Type B pancreatic cell (in vitro differentiated cells): ENCODE measurements at regions not wholly inside any gene's neighbourhood (a gene's known extent, or its start where the extent isn't known, plus 50 kb on each side); places are given as distances from the start of the nearest gene placed in this dataset.

Experiments used
- DNase-seq: peaks from one replicate; pipeline ENCODE4 v3.0.0; 2021; ENCODE audit warnings: mixed read lengths; ENCODE audit not compliant: unreplicated experiment; ENCODE audit errors: extremely low spot score
- H3K27ac Mint-ChIP-seq: 2 replicates; pipeline ENCODE4 v1.8.0; 2021; ENCODE audit warnings: mild to moderate bottlenecking, mixed read lengths
- H3K27me3 Mint-ChIP-seq: 2 replicates; pipeline ENCODE4 v1.8.0; 2021; ENCODE audit warnings: mixed read lengths
- H3K36me3 Mint-ChIP-seq: 2 replicates; pipeline ENCODE4 v1.8.0; 2021; ENCODE audit warnings: mixed read lengths
- H3K4me1 Mint-ChIP-seq: one replicate; pipeline ENCODE4 v1.8.0; 2021; ENCODE audit warnings: mixed read lengths; ENCODE audit not compliant: unreplicated experiment
- H3K4me3 Mint-ChIP-seq: 2 replicates; pipeline ENCODE4 v1.8.0; 2021; ENCODE audit warnings: mild to moderate bottlenecking, mixed read lengths
- H3K9me3 Mint-ChIP-seq: 2 replicates; pipeline ENCODE4 v1.8.0; 2021; ENCODE audit warnings: mixed read lengths
- TF ChIP-seq, protein P1 (sequence below): fragments of 200-600 bp; sonication (generic); conservative IDR thresholded peaks from 2 replicates; pipeline ENCODE4 v1.5.0; 2021; ENCODE audit warnings: antibody characterized with exemption, mild to moderate bottlenecking

DNA sequence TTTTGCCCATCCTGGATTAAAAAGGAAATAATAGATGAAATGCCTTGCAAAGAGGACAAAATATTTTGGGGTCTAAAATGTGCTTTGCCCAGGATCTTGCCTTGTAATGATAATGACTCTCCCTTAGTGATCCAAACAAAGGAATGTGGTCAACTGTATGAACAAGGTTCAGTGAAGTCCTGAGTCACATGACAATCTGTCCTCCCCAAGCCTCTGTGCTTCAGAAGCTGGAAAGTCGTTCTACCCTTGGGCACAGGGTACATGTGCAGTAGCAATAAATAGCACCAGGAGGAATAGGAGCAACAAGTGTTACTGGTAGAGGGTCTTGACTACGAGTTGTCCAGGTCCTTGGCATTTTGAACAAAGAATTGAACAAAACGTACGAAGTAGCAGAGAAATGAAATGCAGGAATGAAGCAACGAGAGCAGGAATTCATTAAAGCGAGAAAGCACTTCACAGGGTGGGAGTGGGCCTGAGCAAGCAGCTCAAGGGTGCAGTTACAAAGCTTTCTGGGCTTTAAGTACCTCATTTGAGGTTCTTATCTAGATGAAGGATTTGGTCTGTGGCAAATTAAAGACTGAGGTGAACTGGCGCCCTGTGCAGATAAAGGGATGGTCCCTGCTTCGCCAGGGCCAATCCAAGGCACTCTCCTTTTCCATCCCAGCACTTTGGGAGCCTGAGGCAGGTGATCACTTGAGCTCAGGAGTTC is 65.8 kb downstream of the RESF1 start:
- DNase-seq, result no peak
- no peaks in the 10 kb centered on the region for H3K4me1 Mint-ChIP-seq
- H3K9me3 Mint-ChIP-seq, result peaks cover 3% of the 10 kb centered on the region
- H3K27me3 Mint-ChIP-seq, result no peaks in the 10 kb centered on the region
- no peak overlapping the region for H3K4me3 Mint-ChIP-seq
- H3K27ac Mint-ChIP-seq, result no peak overlapping the region
- peaks cover 3% of the 10 kb centered on the region for H3K36me3 Mint-ChIP-seq
- TF ChIP-seq, protein P1, sequence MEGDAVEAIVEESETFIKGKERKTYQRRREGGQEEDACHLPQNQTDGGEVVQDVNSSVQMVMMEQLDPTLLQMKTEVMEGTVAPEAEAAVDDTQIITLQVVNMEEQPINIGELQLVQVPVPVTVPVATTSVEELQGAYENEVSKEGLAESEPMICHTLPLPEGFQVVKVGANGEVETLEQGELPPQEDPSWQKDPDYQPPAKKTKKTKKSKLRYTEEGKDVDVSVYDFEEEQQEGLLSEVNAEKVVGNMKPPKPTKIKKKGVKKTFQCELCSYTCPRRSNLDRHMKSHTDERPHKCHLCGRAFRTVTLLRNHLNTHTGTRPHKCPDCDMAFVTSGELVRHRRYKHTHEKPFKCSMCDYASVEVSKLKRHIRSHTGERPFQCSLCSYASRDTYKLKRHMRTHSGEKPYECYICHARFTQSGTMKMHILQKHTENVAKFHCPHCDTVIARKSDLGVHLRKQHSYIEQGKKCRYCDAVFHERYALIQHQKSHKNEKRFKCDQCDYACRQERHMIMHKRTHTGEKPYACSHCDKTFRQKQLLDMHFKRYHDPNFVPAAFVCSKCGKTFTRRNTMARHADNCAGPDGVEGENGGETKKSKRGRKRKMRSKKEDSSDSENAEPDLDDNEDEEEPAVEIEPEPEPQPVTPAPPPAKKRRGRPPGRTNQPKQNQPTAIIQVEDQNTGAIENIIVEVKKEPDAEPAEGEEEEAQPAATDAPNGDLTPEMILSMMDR, result no peak

DNA sequence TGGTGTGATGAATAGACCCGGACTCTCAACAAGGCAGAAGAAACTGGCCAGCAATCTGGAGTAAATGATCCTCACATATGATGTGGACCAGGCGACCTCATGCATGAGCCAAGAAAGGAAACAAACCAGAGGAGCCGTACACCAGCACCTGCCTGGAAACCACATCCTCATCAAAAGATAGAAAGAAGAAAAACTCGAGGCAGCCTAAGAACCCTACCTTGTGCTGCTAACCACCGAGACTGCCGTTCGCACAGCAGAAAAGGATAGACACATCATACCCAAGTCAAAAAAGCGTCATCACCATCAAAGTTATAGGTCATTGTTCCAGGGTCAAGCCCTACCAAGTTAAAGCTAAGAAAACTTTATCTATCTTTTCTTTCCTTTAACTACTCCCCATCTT is 66.7 kb downstream of the RESF1 start:
- peaks cover 3% of the 10 kb centered on the region for H3K36me3 Mint-ChIP-seq
- H3K4me1 Mint-ChIP-seq, result peaks cover under 1% of the 10 kb centered on the region
- TF ChIP-seq, protein P1, result no peak
- no peak overlapping the region for H3K4me3 Mint-ChIP-seq
- no peaks in the 10 kb centered on the region for H3K27me3 Mint-ChIP-seq
- H3K27ac Mint-ChIP-seq, result no peak overlapping the region
- peaks cover 3% of the 10 kb centered on the region for H3K9me3 Mint-ChIP-seq
- no peak for DNase-seq

DNA sequence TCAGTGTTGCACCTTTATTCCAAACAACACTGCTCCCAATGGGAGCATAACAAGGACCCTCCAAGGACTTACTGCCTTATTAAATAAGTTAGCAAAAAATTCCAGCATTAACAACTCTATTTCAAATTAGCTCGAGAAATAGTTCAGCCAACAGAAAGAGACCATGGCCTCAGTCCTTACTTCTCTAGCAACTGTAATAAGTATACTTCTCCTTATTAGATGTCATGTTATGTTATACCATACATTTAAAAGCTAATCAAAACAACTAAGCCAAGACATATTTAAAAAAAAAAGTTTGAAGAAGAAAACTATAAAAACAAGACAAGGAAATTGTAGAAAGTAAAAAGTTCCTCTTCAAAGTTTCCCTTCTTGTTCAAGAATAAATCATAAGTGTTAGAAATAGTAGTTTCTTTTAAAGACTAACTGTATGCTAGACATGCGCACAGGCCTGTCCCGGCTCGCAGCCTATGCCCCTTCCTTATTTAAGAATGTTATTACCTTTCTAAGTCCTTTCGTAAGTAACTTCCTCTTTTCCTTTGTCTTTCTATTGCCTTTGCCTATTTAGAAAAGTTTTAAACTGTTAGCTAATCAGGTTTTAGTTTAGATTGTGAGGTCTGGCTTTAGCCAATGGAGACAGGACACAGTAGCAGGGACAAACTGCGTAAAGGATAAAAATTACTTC is 68.6 kb downstream of the RESF1 start:
- no peak for DNase-seq
- TF ChIP-seq, protein P1, result no peak
- Mint-ChIP-seq H3K9me3 (peaks cover 3% of the 10 kb centered on the region), H3K27ac (no peak overlapping the region), H3K36me3 (peaks cover 3% of the 10 kb centered on the region), H3K4me1 (peaks cover 13% of the 10 kb centered on the region), H3K27me3 (peaks cover 4% of the 10 kb centered on the region), H3K4me3 (no peak overlapping the region)

DNA sequence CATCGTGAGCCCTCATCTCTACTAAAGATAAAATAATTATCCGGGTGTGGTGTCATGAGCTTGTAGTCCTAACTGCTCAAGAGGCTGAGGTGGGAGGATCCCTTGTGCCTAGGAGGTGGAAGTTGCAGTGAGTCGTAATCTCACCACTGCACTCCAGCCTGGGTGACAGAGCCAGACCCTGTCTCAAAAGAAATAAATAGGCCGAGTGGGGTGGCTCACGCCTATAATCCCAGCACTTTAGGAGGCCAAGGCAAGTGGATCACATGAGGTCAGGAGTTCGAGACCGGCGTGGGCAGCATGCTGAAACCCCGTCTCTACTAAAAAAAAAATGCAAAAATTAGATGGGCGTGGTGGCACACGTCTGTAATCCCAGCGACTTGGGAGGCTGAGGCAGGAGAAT is 70.9 kb downstream of the RESF1 start:
- peaks cover 10% of the 10 kb centered on the region for H3K27me3 Mint-ChIP-seq
- H3K4me3 Mint-ChIP-seq, result no peak overlapping the region
- H3K9me3 Mint-ChIP-seq, result peaks cover 3% of the 10 kb centered on the region
- peaks cover 3% of the 10 kb centered on the region for H3K36me3 Mint-ChIP-seq
- TF ChIP-seq, protein P1, result no peak
- no peak overlapping the region for H3K27ac Mint-ChIP-seq
- H3K4me1 Mint-ChIP-seq, result peaks cover 21% of the 10 kb centered on the region
- no peak for DNase-seq

DNA sequence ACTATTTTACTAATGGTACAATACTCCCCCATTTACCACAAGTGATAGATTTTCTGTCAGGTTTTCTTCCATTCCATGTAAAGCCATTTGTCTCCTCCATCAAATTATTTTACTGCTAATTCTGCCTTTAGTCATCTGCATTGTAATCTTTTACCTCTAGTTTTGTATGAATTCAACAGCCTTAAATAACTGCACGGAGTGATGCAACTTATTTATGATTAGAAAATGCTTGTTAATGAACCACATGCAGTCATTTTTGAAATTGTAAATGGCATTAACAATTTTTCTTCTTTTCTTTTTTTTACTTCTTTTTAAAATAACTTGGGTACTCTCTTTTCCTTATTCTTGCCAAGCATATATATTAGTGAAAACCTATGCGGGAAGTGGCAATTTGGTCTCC is 71.5 kb downstream of the RESF1 start:
- peaks cover 10% of the 10 kb centered on the region for H3K27me3 Mint-ChIP-seq
- TF ChIP-seq, protein P1, result no peak
- peaks cover 3% of the 10 kb centered on the region for H3K9me3 Mint-ChIP-seq
- no peak for DNase-seq
- H3K4me1 Mint-ChIP-seq, result peaks cover 21% of the 10 kb centered on the region
- H3K27ac Mint-ChIP-seq, result no peak overlapping the region
- peaks cover 3% of the 10 kb centered on the region for H3K36me3 Mint-ChIP-seq
- no peak overlapping the region for H3K4me3 Mint-ChIP-seq
